ENCODE measurements at regions not wholly inside any gene's neighbourhood (a gene's known extent, or its start where the extent isn't known, plus 50 kb on each side); places are given as distances from the start of the nearest gene placed in this dataset.

GRCh38 chr4:147122685-147123084, 177.0 kb upstream of the TTC29 start (continued):
- TF ChIP-seq E2F1 (CRISPR knock-in tag; IDR thresholded peaks at IDR 0.05) = no peak

GRCh38 chr4:147123146-147123545, 177.5 kb upstream of the TTC29 start:
- POLR2A ChIA-PET = no interaction called here
- H3K4me3 Mint-ChIP-seq = no peak overlapping the region

GRCh38 chr4:147128787-147129186, 183.1 kb upstream of the TTC29 start:
- Mint-ChIP-seq H3K9me3 (peaks cover 25% of the 10 kb centered on the region), H3K27me3 (ENCODE audit: low read depth) (no peaks in the 10 kb centered on the region), H3K4me1 (no peaks in the 10 kb centered on the region), H3K27ac (no peak overlapping the region), H3K4me3 (no peak overlapping the region), H3K36me3 (no peaks in the 10 kb centered on the region; the same call in 1 of the 2 replicates)
- POLR2A ChIA-PET = no interaction called here
- DNase-seq (ENCODE audit: low spot score) = no peak
- CTCF ChIA-PET = no interaction called here
- no peak for ATAC-seq
- TF ChIP-seq ZBTB43 (CRISPR knock-in tag; IDR thresholded peaks at IDR 0.05) (no peak), JAZF1 (CRISPR knock-in tag; IDR thresholded peaks at IDR 0.05) (no peak), ETV6 (CRISPR knock-in tag; IDR thresholded peaks at IDR 0.05) (no peak), ZNF138 (CRISPR knock-in tag; conservative IDR thresholded peaks at IDR 0.05) (no peak), ZNF416 (CRISPR knock-in tag; IDR thresholded peaks at IDR 0.05) (no peak), KAT7 (CRISPR knock-in tag; IDR thresholded peaks at IDR 0.05; ENCODE audit: borderline replicate concordance) (no peak), MYBL2 (CRISPR knock-in tag; IDR thresholded peaks at IDR 0.05) (no peak), ATF6 (CRISPR knock-in tag; IDR thresholded peaks at IDR 0.05) (no peak), ZNF396 (CRISPR knock-in tag; IDR thresholded peaks at IDR 0.05; ENCODE audit: borderline replicate concordance) (no peak)

More at GRCh38 chr4:147123146-147123545, 177.5 kb upstream of the TTC29 start:
- ATAC-seq (no peak), DNase-seq (ENCODE audit: low spot score) (no peak)
- no peak overlapping the region for H3K27ac Mint-ChIP-seq
- no peaks in the 10 kb centered on the region for H3K27me3 Mint-ChIP-seq (ENCODE audit: low read depth)
- H3K4me1 Mint-ChIP-seq = no peaks in the 10 kb centered on the region
- no peaks in the 10 kb centered on the region; the same call in 1 of the 2 replicates for H3K36me3 Mint-ChIP-seq
- peaks cover 21% of the 10 kb centered on the region for H3K9me3 Mint-ChIP-seq
- no peak for TF ChIP-seq ZNF423 (CRISPR knock-in tag; IDR thresholded peaks at IDR 0.05)
- no peak for TF ChIP-seq CREB1 (CRISPR knock-in tag; IDR thresholded peaks at IDR 0.05)
- TF ChIP-seq ZNF396 (CRISPR knock-in tag; IDR thresholded peaks at IDR 0.05; ENCODE audit: borderline replicate concordance) = no peak
- TF ChIP-seq HMGA2 (CRISPR knock-in tag; IDR thresholded peaks at IDR 0.05) = no peak
- TF ChIP-seq FOXP1 (CRISPR knock-in tag; IDR thresholded peaks at IDR 0.05; ENCODE audit: borderline replicate concordance) = no peak
- TF ChIP-seq FOXP4 (CRISPR knock-in tag; IDR thresholded peaks at IDR 0.05) = no peak
- TF ChIP-seq USF1 (CRISPR knock-in tag; IDR thresholded peaks at IDR 0.05) = no peak
- no peak for TF ChIP-seq ZNF416 (CRISPR knock-in tag; IDR thresholded peaks at IDR 0.05)
- no peak for TF ChIP-seq ZNF671 (CRISPR knock-in tag; IDR thresholded peaks at IDR 0.05)
- CTCF ChIA-PET = no interaction called here

All from WTC11 (cell line).